ENCODE measurements at regions not wholly inside any gene's neighbourhood (a gene's known extent, or its start where the extent isn't known, plus 50 kb on each side); places are given as distances from the start of the nearest gene placed in this dataset.

GRCh38 chr2:126329173-126329572, 326.8 kb upstream of the GYPC start:
- TF ChIP-seq, protein P1, sequence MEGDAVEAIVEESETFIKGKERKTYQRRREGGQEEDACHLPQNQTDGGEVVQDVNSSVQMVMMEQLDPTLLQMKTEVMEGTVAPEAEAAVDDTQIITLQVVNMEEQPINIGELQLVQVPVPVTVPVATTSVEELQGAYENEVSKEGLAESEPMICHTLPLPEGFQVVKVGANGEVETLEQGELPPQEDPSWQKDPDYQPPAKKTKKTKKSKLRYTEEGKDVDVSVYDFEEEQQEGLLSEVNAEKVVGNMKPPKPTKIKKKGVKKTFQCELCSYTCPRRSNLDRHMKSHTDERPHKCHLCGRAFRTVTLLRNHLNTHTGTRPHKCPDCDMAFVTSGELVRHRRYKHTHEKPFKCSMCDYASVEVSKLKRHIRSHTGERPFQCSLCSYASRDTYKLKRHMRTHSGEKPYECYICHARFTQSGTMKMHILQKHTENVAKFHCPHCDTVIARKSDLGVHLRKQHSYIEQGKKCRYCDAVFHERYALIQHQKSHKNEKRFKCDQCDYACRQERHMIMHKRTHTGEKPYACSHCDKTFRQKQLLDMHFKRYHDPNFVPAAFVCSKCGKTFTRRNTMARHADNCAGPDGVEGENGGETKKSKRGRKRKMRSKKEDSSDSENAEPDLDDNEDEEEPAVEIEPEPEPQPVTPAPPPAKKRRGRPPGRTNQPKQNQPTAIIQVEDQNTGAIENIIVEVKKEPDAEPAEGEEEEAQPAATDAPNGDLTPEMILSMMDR (conservative IDR thresholded peaks at IDR 0.05; ENCODE audit: low read length), result no peak
- no peak for TF ChIP-seq EZH2phosphoT487 (IDR thresholded peaks at IDR 0.05; ENCODE audit: borderline replicate concordance)

Data from Loucy (cell line).